T1000 (cell line): ENCODE measurements at regions not wholly inside any gene's neighbourhood (a gene's known extent, or its start where the extent isn't known, plus 50 kb on each side); places are given as distances from the start of the nearest gene placed in this dataset.

Experiments
- DNase-seq: peaks from one replicate; lab custom pipeline; 2025; ENCODE audit warnings: mixed read lengths; lab: John Stamatoyannopoulos, UW

DNA sequence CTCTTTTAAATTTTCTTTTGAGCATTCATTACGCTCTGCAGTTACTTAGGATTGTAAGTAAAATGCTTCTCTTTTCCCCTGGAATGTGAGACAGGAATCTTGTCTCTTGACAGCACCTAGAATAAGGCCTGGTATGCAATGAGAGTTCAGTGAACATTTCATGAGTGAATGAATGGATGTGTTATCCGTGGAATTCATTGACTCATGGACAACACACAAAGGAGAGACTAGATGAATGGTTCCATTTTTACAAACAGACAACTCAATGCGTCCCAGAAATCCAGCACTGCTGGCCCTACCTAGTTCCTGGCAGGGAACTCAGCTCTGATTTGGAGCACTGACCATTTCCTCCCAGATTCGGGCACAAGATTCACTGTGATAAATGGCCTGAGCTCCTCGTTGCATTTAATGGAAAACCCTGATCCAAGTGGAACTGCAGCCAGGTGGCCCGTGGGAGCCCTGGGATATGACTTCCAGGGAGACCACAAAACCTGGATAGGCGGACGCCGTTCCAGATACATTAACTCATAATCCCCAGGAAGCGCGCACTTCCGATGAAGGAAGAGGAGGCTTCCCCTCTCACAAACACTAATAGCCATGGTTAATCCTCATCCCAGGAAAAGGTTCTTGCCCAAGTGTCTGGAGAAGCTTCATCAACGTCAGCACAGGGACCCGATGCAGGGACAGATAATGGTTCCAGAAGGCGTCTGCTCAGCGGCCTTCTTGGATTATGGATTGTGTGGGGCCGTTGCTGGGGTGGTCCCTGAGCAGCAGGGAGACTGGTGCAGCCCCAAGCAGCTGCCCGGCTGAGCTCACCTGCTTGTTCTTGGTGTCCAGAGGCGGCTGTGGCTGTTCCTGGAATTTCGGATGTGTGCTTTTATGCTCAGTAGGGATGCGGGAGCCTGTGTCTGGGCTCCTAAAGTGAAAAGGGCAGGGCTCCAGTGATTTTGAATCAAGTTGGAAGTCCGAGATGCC is 211.1 kb upstream of the TSHZ3 start:
- DNase-seq = no peak

- DNase-seq = no peak
These were observed 213.9 kb upstream of the TSHZ3 start for GRCh38 chr19:31562966-31563612.

DNA sequence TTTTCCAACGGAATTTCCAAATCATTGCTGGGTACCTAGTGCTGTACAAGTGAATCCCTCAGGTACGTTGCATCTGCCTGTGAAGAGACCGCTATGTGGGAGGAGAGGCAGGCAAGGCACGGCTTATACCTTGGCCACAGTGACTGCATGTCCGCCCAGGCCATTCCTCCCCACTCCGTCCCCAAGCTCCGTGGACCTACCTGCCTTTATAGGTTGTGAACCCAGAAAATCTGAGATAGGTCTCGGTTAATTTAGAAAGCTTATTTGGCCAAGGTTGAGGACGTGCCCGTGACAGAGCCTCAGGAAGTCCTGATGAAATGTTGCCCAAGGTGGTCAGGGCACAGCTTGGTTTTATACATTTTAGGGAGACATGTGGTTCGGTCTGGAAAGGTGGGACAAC is 218.5 kb upstream of the TSHZ3 start:
- DNase-seq = no peak

DNA sequence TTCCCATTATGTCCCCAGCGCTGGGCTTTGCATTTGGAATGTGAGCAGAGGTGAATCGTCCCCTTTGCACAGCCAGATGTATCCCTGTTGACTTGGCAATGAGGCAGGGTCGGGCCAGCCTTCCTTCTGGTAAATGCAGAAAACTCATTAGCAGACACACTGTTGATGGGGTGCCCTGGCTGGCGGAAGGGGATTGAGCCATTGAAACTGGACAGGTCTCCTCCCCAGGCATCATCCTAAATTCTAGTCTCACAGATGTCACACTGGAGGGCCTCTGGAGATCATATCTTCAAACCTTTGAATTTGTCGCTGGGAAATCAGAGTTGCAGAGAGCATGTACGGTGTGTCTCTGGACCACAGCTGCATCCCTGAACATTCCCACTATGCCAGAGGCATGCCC is 219.5 kb upstream of the TSHZ3 start:
- no peak for DNase-seq

- no peak for DNase-seq
These were observed 221.5 kb upstream of the TSHZ3 start for GRCh38 chr19:31570718-31571117.

GRCh38 chr19:31572102-31572975 is 223.1 kb upstream of the TSHZ3 start:
- DNase-seq = no peak

DNA sequence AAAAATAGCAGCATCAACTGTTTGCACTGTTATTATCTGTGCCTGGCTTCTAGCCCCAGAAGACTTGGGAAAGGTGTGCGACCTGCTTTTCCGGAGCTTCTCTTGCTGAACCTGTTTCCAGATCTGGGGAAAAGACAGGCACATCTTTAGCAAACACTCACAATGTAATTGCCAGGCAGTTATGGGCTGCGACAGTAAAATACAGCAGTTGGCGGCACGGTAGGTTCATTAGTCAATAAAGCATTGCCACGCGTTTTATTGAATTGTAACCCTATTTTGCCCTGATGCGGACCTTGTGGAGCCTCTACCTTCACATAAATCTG is 223.7 kb upstream of the TSHZ3 start:
- no peak for DNase-seq

- DNase-seq = no peak
These were observed 225.2 kb upstream of the TSHZ3 start for GRCh38 chr19:31574251-31574973.

DNA sequence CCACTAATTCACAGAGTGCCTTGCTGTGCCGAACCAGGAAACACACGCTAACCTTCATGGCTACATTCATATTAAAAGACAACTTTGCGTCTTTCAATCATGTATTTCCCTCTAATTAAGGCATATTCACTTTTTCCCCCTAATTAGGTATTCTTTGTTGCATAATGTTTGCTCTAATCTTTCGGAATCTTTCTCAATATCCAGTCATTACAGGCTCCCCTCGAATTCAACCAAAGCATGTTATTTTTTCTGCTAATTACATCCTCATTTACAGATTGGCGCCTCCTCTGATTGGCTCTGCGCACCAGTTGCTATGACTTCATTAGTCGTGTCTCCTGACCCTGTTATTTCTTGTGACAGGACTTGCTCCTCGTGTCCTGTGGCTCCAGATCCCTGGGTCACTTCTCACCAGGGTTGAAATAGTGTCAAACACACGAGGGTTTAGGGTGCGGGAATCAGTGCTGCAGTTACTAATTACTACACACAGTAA is 226.7 kb upstream of the TSHZ3 start:
- no peak for DNase-seq

DNA sequence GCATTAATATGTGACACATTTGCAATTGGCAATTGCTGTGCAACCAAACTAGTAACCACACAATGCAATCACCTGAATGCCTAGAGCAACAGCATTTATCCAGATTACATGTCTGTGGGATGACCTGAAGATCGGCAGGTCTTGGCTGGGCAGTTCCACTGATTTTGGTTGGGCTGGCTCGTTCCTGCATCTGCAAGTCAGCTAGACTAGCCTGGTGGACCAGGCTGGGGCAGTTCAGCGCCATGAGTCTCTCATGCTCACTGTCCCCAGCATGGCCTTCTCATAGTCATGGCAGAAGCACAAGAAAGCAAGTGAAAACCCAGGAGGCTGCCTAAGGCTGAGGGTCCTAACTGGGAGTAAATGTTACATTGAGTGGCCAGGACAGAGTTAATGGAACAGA is 229.1 kb upstream of the TSHZ3 start:
- DNase-seq = no peak

DNA sequence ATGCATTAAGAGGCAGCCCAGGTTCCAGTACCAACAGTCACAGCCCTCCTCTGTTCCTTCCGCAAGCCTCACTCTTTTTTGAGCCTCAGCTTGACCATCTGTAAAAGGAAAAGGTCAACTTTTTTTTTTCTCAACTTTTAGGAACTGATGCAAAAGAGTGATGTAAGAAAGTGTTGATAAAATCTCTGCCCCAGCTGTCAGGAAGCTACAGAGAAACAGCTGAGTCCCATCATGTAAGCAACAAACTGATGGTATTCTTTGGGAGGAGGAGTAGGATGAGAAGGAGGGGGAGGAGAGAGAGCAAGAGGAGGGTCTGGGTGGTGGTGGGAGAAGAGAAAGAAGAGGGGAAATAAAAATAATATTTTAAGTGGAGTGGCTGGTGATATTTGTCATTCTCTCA is 233.9 kb upstream of the TSHZ3 start:
- no peak for DNase-seq

GRCh38 chr19:31586282-31586681 is 237.0 kb upstream of the TSHZ3 start:
- DNase-seq = no peak

GRCh38 chr19:31589109-31589508 is 239.9 kb upstream of the TSHZ3 start:
- no peak for DNase-seq

DNA sequence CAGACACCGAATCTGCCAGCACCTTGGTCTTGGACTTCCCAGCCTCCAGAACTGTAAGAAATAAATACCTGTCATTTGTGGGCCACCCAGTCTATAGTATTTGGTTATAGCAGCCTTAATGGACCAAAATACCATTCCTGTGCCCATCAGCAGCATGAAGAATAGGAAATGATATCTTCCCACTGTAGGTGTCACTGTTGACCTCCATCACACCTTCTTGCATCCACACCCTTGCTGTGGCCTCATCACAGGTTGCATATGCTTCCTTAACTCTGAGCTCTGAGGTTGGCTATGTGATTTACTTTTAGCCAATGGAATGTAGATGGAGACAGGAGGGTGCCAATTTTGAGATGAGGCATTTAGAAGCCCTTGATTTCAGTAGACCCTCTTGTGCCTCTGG is 242.0 kb upstream of the TSHZ3 start:
- no peak for DNase-seq

- DNase-seq = no peak
These were observed 243.2 kb upstream of the TSHZ3 start for GRCh38 chr19:31592456-31592855.

- no peak for DNase-seq
These were observed 245.5 kb upstream of the TSHZ3 start for GRCh38 chr19:31594701-31595100.

- no peak for DNase-seq
These were observed 246.3 kb upstream of the TSHZ3 start for GRCh38 chr19:31595521-31595920.

DNA sequence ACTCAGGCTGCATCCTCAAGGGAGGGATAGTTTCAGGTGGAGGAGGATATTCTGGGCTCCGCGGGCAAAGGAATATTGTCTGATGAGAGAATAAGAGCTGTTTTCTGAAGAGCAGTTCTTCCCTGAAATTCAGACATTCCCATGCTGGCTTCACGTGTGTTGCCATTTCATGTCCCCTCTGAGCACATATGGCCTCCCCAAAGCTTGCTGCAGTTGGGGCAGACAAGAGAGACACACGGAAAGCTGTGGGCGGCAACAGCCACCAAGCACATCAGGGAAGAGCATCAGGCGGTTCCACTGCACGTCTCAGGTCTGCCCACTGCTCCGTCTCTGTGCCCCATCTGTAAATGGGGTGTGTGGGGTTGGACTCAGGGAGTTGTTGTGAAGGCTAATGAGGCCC is 247.5 kb upstream of the TSHZ3 start:
- DNase-seq = no peak

DNA sequence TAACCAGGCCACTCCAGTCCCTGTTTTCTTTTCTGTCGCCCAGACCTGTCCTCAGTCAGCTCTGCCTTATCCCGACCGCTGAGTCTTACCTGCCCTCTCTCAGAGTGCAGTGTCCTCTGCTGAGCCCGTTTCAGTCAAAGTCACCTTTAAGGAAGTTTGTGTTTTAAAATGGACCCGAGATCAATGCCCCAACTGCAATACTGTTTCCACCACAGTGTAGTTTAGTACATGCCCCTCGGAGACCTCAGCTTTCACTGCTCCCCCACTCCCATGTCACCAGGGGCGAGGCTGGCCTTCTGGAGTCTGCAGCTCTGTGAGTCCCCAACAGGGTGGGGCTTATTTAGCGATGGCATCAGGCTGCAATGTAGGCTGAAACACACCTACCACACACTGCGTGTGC is 248.4 kb upstream of the TSHZ3 start:
- DNase-seq = no peak

GRCh38 chr19:31598730-31599238 is 249.5 kb upstream of the TSHZ3 start:
- no peak for DNase-seq

DNA sequence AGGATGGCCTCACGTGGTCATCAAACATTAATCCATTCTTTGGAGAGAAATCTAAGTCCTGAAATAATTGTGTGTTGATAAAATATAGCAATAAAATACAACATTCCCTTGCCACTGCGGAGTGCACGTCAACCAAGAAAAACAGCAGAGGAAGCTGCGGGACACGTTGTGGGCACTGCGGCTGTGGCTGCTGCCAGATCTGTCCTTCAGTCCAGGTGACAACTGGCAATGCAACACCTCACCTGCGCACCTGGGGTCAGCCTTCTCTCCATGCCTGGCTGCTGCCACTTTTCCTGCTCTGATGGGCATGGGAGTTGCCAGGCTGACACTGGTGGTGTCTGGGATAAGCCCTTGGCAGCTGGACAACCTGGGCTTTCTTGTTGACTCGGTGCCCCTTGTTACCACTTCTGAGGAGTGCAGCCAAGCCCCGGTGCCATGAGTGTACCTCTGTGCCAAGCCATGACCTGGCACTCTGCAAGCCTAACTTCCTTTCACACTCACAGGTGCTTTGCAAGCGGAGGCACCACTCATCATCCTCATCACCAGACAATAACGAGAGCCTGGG is 251.6 kb upstream of the TSHZ3 start:
- no peak for DNase-seq
